ENCODE measurements at regions not wholly inside any gene's neighbourhood (a gene's known extent, or its start where the extent isn't known, plus 50 kb on each side); places are given as distances from the start of the nearest gene placed in this dataset.

DNA sequence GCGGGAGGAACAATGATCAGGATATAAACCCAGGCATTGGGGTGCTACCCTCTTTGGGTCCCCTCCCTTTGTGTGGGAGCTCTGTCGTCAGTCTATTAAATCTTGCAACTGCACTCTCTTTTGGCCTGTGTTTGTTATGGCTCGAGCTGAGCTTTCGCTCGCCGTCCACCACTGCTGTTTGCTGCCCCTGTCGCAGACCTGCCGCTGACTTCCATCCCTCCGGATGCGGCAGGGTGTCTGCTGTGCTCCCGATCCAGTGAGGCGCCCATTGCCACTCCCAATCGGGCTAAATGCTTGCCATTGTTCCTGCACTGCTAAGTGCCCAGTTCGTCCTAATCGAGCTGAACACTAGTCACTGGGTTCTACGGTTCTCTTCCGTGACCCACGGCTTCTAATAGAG is 1443.7 kb upstream of the CADM2 start:
- no peaks in the 10 kb centered on the region for H3K27me3 ChIP-seq
- no peak overlapping the region for H3K4me3 ChIP-seq
- FAIRE-seq = no peak
- H3K9me3 ChIP-seq = no peaks in the 10 kb centered on the region
- DNase-seq = no peak
- intact Hi-C loops (cut with DNase I) = no loop called here
- TF ChIP-seq, protein P1, sequence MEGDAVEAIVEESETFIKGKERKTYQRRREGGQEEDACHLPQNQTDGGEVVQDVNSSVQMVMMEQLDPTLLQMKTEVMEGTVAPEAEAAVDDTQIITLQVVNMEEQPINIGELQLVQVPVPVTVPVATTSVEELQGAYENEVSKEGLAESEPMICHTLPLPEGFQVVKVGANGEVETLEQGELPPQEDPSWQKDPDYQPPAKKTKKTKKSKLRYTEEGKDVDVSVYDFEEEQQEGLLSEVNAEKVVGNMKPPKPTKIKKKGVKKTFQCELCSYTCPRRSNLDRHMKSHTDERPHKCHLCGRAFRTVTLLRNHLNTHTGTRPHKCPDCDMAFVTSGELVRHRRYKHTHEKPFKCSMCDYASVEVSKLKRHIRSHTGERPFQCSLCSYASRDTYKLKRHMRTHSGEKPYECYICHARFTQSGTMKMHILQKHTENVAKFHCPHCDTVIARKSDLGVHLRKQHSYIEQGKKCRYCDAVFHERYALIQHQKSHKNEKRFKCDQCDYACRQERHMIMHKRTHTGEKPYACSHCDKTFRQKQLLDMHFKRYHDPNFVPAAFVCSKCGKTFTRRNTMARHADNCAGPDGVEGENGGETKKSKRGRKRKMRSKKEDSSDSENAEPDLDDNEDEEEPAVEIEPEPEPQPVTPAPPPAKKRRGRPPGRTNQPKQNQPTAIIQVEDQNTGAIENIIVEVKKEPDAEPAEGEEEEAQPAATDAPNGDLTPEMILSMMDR (IDR thresholded peaks at IDR 0.05) = no peak
- WGBS, 2 donors = 85 to 92% methylated on average over 18 of the region's 18 CpGs
- ATAC-seq = no peak
- no peak overlapping the region for H3K27ac ChIP-seq
- H3K36me3 ChIP-seq = no peaks in the 10 kb centered on the region
- H3K4me1 ChIP-seq = no peaks in the 10 kb centered on the region

DNA sequence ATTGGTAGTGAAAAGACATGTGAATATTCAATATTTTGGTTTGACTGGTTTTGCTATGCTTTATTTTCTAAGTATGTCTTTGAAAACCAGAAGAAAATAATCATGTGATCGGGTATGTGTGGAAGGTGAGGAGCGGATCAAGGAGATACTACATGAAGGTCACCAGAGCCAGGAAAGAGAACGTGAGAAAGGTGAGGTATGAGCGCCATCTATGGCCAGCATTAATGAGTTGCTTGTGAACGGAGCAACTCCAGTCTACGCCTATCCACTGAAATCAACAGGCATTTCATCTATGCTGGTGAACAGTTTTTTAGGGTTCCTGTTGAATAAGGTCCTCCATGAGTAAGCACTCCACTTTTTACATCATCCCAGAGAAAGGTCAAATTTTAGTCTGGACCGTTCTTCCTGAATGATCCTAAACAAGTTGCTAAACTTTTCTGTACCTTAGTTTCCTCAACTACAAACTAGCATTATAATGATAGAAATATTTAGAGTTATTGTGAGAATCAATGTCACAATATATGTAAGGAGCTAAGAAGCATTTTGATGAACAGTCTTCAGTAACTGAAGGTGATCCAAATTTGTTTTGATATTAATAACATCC is 1435.2 kb upstream of the CADM2 start:
- DNase-seq = peak in 3 of 6 donors; percentile 24 to 55 (median 33)
- 12 to 16% methylated on average over 7 of the region's 7 CpGs for WGBS, 2 donors
- intact Hi-C loops (cut with DNase I) = no loop called here

DNA sequence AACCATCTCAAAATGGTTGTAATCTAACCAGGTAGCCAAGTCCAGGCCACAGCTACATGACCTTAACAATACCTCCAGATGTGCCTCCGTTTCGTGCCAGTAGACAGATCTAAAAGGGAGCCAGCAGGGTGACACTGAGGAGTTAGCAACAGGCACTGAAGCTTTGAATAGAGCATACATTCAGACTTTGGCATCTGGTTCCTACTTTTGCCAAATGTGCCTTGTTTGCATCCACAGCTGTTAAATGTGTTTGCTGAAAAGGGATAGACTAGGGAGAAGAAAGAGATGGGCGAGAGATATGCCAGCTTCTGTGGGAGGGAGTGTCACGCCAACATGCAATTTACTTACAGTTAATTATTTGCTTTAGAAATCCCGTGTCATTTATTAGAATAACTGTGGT is 1433.9 kb upstream of the CADM2 start:
- no peak for ATAC-seq
- DNase-seq = no peak
- no peaks in the 10 kb centered on the region for H3K36me3 ChIP-seq
- no peak overlapping the region for H3K27ac ChIP-seq
- 43 to 50% methylated on average over 5 of the region's 5 CpGs for WGBS, 2 donors
- no peaks in the 10 kb centered on the region for H3K4me1 ChIP-seq
- TF ChIP-seq, protein P1 (IDR thresholded peaks at IDR 0.05) = no peak
- no peak for FAIRE-seq
- intact Hi-C loops (cut with DNase I) = no loop called here
- H3K4me3 ChIP-seq = no peak overlapping the region
- H3K27me3 ChIP-seq = no peaks in the 10 kb centered on the region
- no peaks in the 10 kb centered on the region for H3K9me3 ChIP-seq

More for the DNA sequence above, 1435.2 kb upstream of the CADM2 start:
- TF ChIP-seq, protein P1 (IDR thresholded peaks at IDR 0.05) = peak in 2 of 4 donors; percentile 38 to 41
- H3K9me3 ChIP-seq = no peaks in the 10 kb centered on the region
- H3K27me3 ChIP-seq = no peaks in the 10 kb centered on the region
- ATAC-seq (peak; percentile 80 to 97 (median 94)), FAIRE-seq (no peak)
- H3K27ac ChIP-seq = no peak overlapping the region
- H3K4me1 ChIP-seq = no peaks in the 10 kb centered on the region
- H3K4me3 ChIP-seq = no peak overlapping the region
- H3K36me3 ChIP-seq = no peaks in the 10 kb centered on the region

DNA sequence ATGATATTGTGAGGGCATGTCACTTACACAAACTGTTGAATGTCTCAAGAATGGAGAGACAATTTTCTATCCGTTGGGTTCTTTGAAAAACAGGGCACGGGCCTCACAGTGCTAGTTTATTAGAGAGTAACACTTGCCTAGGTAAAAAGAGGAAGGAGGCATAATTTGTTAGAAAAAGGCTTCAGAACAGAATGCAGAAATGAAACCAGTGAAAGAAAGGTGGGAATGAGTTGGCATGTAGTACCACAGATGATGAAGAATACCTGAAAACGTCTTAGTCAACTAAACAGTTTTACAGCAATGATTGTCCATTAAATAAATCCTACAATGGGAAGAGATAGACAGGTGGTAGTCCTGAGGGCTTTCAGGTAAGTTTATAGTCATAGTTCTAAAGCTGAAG is 1399.7 kb upstream of the CADM2 start:
- ATAC-seq = no peak
- Histone ChIP-seq H3K27me3 (no peaks in the 10 kb centered on the region), H3K27ac (no peak overlapping the region), H3K4me3 (no peak overlapping the region), H3K36me3 (no peaks in the 10 kb centered on the region), H3K4me1 (no peaks in the 10 kb centered on the region), H3K9me3 (no peaks in the 10 kb centered on the region)
- DNase-seq = no peak
- no peak for FAIRE-seq
- TF ChIP-seq, protein P1 (IDR thresholded peaks at IDR 0.05) = no peak
- intact Hi-C loops (cut with DNase I) = no loop called here
- whole genome bisulfite sequencing, 2 donors = 61 to 73% methylated on average over 3 of the region's 3 CpGs

DNA sequence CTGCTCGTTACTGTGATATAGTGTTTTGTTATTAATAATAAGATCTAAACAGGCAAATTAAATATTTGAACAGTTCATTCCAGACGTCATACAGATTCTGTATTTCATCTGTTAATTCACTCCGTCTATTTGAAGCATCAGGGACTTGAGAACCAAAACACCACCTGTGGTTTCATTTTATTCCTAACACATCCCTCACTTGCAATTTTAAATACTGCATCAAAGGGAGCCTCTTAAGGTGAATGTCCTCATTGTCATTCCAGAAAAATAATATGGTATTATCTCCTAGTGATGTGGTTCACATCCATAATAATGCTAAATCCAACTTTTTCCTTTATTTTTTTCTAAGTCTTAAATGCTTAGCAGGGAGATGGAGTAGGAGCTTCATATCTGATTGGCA is 1390.9 kb upstream of the CADM2 start:
- H3K4me3 ChIP-seq = no peak overlapping the region
- no peaks in the 10 kb centered on the region for H3K27me3 ChIP-seq
- no peaks in the 10 kb centered on the region for H3K36me3 ChIP-seq
- no peak for DNase-seq
- TF ChIP-seq, protein P1 (IDR thresholded peaks at IDR 0.05) = no peak
- intact Hi-C loops (cut with DNase I) = no loop called here
- H3K9me3 ChIP-seq = no peaks in the 10 kb centered on the region
- 9 to 13% methylated on average over 3 of the region's 3 CpGs for WGBS, 2 donors
- no peaks in the 10 kb centered on the region for H3K4me1 ChIP-seq
- no peak for ATAC-seq
- no peak for FAIRE-seq
- H3K27ac ChIP-seq = no peak overlapping the region

All from pancreas (tissue), 10 donors.